Astrocyte of the cerebellum (primary cell): ENCODE measurements at regions not wholly inside any gene's neighbourhood (a gene's known extent, or its start where the extent isn't known, plus 50 kb on each side); places are given as distances from the start of the nearest gene placed in this dataset.
A peak's percentile ranks its signal among the peaks of the same experiment; 100 is the strongest.

Source experiments
- DNase-seq: peaks from one replicate; pipeline ENCODE4 v3.0.0-alpha.2; 2011; ENCODE audit warnings: low read depth
- H3K4me3 ChIP-seq: 2 replicates; pipeline ENCODE4 v1.5.1; 2011; ENCODE audit warnings: mild to moderate bottlenecking, low read depth, low read length, moderate library complexity
- in situ Hi-C: cut with HindIII; loops from 2 replicates; pipeline ENCODE4 v1.10.0; 2017; ENCODE audit warnings: low sequenced_read_pairs
- TF ChIP-seq, protein P1 (sequence below): IDR thresholded peaks from 2 replicates; pipeline ENCODE4 v1.5.1; 2012; ENCODE audit warnings: low read length, low read depth, moderate library complexity, mild to moderate bottlenecking; ENCODE audit errors: missing control alignments

DNA sequence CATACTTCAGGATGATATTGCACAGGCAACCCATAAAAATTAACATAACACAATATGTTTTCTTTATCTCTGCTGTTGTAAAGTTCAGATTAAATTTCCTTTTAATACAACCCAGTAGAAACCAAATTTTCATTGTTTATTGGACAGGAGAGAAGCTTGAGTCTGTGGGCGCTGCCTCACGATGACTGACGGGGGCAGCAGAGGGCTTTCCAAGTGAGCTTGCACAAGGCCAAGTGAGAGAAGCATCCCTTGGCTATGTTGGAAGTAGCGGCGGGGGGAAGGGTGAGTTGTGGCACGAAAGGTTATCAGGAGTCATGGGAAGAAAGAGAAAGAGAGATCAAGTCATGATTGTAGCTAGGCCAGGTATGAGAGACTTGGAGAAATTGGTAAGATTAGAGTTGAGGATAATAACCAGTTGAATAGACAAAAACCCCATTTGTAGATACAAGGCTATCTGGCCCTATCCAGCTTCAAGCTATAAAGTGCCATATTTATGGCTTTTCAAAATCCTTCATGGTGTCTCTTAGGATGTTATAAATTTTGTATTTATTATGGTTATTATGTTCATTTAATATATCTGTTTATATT, 413.7 kb upstream of the FAM98A start:
- in situ Hi-C loops = no loop called here
- TF ChIP-seq, protein P1, sequence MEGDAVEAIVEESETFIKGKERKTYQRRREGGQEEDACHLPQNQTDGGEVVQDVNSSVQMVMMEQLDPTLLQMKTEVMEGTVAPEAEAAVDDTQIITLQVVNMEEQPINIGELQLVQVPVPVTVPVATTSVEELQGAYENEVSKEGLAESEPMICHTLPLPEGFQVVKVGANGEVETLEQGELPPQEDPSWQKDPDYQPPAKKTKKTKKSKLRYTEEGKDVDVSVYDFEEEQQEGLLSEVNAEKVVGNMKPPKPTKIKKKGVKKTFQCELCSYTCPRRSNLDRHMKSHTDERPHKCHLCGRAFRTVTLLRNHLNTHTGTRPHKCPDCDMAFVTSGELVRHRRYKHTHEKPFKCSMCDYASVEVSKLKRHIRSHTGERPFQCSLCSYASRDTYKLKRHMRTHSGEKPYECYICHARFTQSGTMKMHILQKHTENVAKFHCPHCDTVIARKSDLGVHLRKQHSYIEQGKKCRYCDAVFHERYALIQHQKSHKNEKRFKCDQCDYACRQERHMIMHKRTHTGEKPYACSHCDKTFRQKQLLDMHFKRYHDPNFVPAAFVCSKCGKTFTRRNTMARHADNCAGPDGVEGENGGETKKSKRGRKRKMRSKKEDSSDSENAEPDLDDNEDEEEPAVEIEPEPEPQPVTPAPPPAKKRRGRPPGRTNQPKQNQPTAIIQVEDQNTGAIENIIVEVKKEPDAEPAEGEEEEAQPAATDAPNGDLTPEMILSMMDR = peak; percentile 91
- H3K4me3 ChIP-seq = no peak overlapping the region
- DNase-seq = peak; percentile 16

DNA sequence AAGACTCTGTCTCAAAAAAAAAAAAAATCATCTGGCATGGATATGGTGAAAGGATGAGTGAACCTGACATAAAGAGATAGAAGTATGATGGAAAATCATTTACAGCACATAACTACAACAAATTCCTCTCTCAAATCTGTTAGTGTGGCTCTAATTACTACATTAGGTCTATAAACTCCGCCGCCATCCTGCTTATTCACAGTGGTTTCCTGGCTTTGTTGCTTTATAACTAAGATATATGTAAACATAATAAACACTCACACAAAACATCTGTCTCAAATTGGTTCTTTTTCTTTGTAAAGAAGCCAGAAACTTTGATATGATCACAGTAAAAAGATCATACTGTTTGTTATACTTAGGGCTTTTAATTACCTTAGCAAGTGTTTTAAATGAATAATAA, 412.6 kb upstream of the FAM98A start:
- TF ChIP-seq, protein P1 = no peak
- no peak overlapping the region for H3K4me3 ChIP-seq
- in situ Hi-C loops = no loop called here
- no peak for DNase-seq

DNA sequence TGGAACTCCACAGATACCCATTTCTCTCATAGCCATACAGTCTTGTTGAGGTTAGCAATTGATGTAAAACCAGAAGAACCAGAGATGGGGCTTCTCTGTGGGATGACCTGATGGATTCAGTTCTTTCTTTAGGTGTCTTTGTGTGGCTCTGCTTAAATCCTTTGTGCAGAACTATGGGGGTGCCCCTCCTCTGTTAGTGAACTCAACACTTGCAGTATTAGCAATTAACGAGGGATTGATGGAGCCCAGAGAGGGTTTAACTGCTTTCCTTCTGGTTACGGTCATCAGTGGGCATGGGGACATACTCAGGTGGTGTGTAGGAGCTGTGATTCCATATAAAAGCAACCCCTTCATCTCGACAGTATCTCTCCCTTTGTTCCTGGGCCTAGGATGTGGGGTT, 406.8 kb upstream of the FAM98A start:
- TF ChIP-seq, protein P1 = no peak
- DNase-seq = no peak
- no peak overlapping the region for H3K4me3 ChIP-seq
- in situ Hi-C loops = no loop called here

DNA sequence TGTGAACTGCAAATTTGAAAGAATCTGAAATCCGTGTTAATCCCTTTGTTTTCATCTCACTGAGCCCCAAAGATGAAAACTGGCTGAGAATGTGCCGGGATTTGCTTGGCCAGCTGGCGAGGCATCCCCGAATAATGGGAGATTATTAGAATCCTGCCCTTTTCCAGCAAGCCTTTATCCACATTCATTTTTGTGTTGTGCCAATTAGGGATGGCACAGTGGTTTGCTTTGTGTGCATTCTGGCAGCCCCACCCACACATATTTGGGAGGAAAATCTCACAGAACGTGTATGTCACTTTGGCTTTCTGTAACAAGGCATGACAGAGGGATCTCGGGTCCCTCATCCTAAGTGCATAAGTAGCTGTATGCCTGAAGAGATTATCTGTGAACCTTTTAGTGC, 405.8 kb upstream of the FAM98A start:
- no peak for DNase-seq
- TF ChIP-seq, protein P1 = no peak
- H3K4me3 ChIP-seq = no peak overlapping the region
- in situ Hi-C loops = no loop called here

DNA sequence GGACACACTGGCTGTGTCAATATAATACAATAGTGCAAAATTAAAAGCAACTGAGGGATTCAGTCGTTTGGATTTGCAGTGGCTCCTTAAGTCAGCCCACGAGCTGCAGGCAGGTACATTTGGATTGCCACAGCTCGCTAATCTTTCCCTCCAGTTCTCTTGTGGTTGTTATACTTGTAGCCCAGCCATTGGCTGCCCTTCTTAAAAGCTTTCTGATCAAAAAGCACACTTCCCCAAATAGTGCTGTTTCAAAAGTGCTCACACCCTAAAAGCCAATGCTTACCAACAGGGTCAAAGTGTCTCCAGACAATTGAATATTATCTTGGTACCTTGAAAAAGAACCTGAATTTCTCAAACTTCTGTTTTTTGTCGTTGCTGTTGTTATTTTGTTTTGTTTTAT, 404.7 kb upstream of the FAM98A start:
- TF ChIP-seq, protein P1 = no peak
- in situ Hi-C loops = no loop called here
- no peak overlapping the region for H3K4me3 ChIP-seq

DNA sequence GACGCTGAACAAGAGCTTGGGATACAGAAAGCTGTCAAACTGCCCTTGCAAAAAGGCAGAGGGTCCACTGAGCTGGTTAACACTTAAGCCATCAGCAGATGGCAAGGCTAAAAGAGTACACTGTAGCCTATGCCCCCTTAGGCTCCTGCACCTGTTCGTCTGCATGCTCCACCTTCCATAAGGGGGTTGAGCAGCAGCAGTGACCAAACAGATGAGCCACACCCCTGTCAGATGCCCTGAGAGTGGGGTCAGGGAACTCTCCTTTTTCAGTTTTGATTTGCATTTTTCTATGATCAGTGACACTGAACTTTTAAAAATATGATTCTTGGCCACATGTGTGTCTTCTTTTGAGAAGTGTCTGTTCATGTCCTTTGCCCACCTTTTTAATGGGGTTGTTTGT, 402.5 kb upstream of the FAM98A start:
- no peak overlapping the region for H3K4me3 ChIP-seq
- in situ Hi-C loops = no loop called here
- no peak for DNase-seq
- TF ChIP-seq, protein P1 = no peak

More for the DNA sequence above, 404.7 kb upstream of the FAM98A start:
- DNase-seq = no peak

DNA sequence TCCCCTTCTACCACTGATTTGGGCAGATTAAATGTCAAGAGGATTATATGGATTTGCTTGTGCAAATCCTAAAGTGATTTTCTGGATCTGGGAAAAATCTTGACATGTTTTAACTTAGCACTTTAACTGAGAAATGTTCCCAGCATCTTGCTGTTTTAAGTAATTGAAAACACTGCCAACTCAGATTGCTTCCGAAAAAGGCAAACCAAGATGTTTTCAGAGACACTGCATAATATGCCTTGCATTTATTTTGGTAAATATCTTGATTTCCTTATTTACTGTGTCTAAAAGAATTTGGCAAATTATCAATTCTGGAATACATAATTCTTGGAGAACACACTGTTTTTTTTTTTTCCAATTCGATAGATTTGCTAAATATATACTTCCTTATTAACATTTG, 385.0 kb upstream of the FAM98A start:
- in situ Hi-C loops = no loop called here
- no peak for DNase-seq
- TF ChIP-seq, protein P1 = no peak
- H3K4me3 ChIP-seq = no peak overlapping the region
